GM12878 (cell line): ENCODE measurements at regions not wholly inside any gene's neighbourhood (a gene's known extent, or its start where the extent isn't known, plus 50 kb on each side); places are given as distances from the start of the nearest gene placed in this dataset.

Experiments
- ATAC-seq: fragments of 200-7000 bp; cut with Tn5 transposase; 3 replicates; pipeline ENCODE4 v1.9.1; 2020; ENCODE audit warnings: mild to moderate bottlenecking, moderate library complexity
- BruUV-seq: library from RNA; stranded (reverse); fragments of 400-500 nt; replicated peaks from 2 replicates; lab custom pipeline; 2021; lab: Mats Ljungman, UMichigan
- CTCF ChIA-PET: fragments of 300-600 bp; sonication (Branson Sonifier 250); formaldehyde crosslinking; extraction: SDS; loops from one replicate; lab custom pipeline; 2021; ENCODE audit warnings: inconsistent platforms; lab: Yijun Ruan, JAX
- POLR2A ChIA-PET: fragments of 350-600 bp; formaldehyde crosslinking; extraction: SDS; loops from one replicate; lab custom pipeline; 2021; ENCODE audit warnings: inconsistent platforms; lab: Charles Lee
- RAD21 ChIA-PET: fragments of 300-600 bp; sonication (Branson Sonifier 250); formaldehyde crosslinking; loops from one replicate; lab custom pipeline; 2023; ENCODE audit warnings: antibody characterized with exemption; ENCODE audit not compliant: unreplicated experiment; lab: Charles Lee
- SMC1A ChIA-PET: fragments of 300-600 bp; sonication (Branson Sonifier 250); formaldehyde crosslinking; loops from one replicate; lab custom pipeline; 2023; ENCODE audit not compliant: unreplicated experiment, uncharacterized antibody; lab: Charles Lee
- DNase-seq: peaks from one replicate; pipeline ENCODE4 v3.0.0-alpha.2; 2011; ENCODE audit warnings: low read depth, low spot score
- FAIRE-seq: peaks from 3 replicates; lab custom pipeline; 2011; peaks lifted over from hg19 to GRCh38; lab: Jason Lieb, UNC
- H2AFZ ChIP-seq: 2 replicates; pipeline ENCODE4 v1.6.0; 2011; ENCODE audit warnings: low read depth, low read length, control low read depth; ENCODE audit not compliant: control insufficient read depth
- H3K27ac ChIP-seq: 2 replicates; pipeline ENCODE4 v1.5.1; 2011; ENCODE audit warnings: control low read depth; ENCODE audit not compliant: control insufficient read depth, insufficient read depth
- H3K27me3 ChIP-seq, 2 experiments: replicated peaks in 1 of 2; 2 replicates each; pipeline versions ENCODE4 v1.6.0 to v1.6.1; 2011; ENCODE audit warnings: low read length in 1 of 2; ENCODE audit not compliant: control insufficient read depth in 2 of 2, insufficient read depth in 2 of 2
- H3K36me3 ChIP-seq, 2 experiments: 2 replicates each; pipeline ENCODE4 v1.5.1; 2011; ENCODE audit warnings: low read length in 1 of 2; ENCODE audit not compliant: control insufficient read depth in 2 of 2, insufficient read depth in 2 of 2
- H3K4me1 ChIP-seq: 2 replicates; pipeline ENCODE4 v1.6.1; 2011; ENCODE audit warnings: mild to moderate bottlenecking, low read length, moderate library complexity, mixed read lengths; ENCODE audit not compliant: control insufficient read depth, insufficient read depth
- H3K4me2 ChIP-seq: 2 replicates; pipeline ENCODE4 v1.6.0; 2011; ENCODE audit warnings: control low read depth; ENCODE audit not compliant: control insufficient read depth, insufficient read depth
- H3K4me3 ChIP-seq: fragments of 200-600 bp; sonication (generic); 2 replicates; pipeline ENCODE4 v1.5.1; 2016
- H3K79me2 ChIP-seq: 2 replicates; pipeline ENCODE4 v1.6.0; 2011; ENCODE audit warnings: low read length; ENCODE audit not compliant: control insufficient read depth, insufficient read depth
- H3K9ac ChIP-seq: 2 replicates; pipeline ENCODE4 v1.8.0; 2011; ENCODE audit warnings: low read length, control low read depth, mixed read lengths; ENCODE audit not compliant: control insufficient read depth, insufficient read depth
- H3K9me3 ChIP-seq: replicated peaks from 3 replicates; pipeline ENCODE4 v1.5.1; 2011; ENCODE audit warnings: mild to moderate bottlenecking, low read length; ENCODE audit not compliant: control insufficient read depth, insufficient read depth
- H4K20me1 ChIP-seq: 2 replicates; pipeline ENCODE4 v1.6.0; 2011; ENCODE audit not compliant: control insufficient read depth, insufficient read depth
- BHLHE40 ChIP-seq, 2 experiments: fragments of 450-650 bp in 1 of 2; IDR thresholded peaks; 2 replicates each; pipeline ENCODE4 v1.6.1; 2011 to 2017; ENCODE audit warnings: low read depth in 2 of 2, borderline replicate concordance in 1 of 2, improper control_type of control experiment in 1 of 2, low read length in 1 of 2, mild to moderate bottlenecking in 1 of 2
- CBFB ChIP-seq: IDR thresholded peaks from 2 replicates; pipeline ENCODE4 v1.6.1; 2016; ENCODE audit warnings: antibody characterized with exemption, low read depth
- CBX3 ChIP-seq: fragments of 200-600 bp; sonication (generic); IDR thresholded peaks from 2 replicates; pipeline ENCODE4 v1.6.1; 2016; ENCODE audit warnings: low read depth, borderline replicate concordance
- CHD2 ChIP-seq: IDR thresholded peaks from 2 replicates; pipeline ENCODE4 v1.6.1; 2011; ENCODE audit warnings: low read depth, low read length, improper control_type of control experiment, borderline replicate concordance
- NFYA ChIP-seq: IDR thresholded peaks from 2 replicates; pipeline ENCODE4 v1.6.1; 2011; ENCODE audit warnings: low read depth, mild to moderate bottlenecking, low read length, improper control_type of control experiment, borderline replicate concordance
- PML ChIP-seq: IDR thresholded peaks from 2 replicates; pipeline ENCODE4 v1.6.1; 2012; ENCODE audit warnings: low read length, inconsistent platforms
- SIX5 ChIP-seq: IDR thresholded peaks from 2 replicates; pipeline ENCODE4 v1.6.1; 2011; ENCODE audit warnings: mild to moderate bottlenecking, low read depth, low read length, moderate library complexity; ENCODE audit not compliant: severe bottlenecking
- SMAD1 ChIP-seq: fragments of 450-650 bp; IDR thresholded peaks from 2 replicates; pipeline ENCODE4 v1.6.1; 2018; ENCODE audit warnings: mild to moderate bottlenecking, low read depth; ENCODE audit not compliant: partially characterized antibody
- SREBF1 ChIP-seq: IDR thresholded peaks from 2 replicates; pipeline ENCODE4 v1.6.1; 2012; ENCODE audit warnings: mild to moderate bottlenecking, low read length
- WGBS: methylation state at CpG from one replicate; pipeline ENCODE4 v1.1.6; 2016; ENCODE audit warnings: low lambda C conversion rate; ENCODE audit not compliant: insufficient replicate concordance, insufficient coverage; ENCODE audit errors: missing lambda C conversion rate; 5-methylcytosine and 5-hydroxymethylcytosine counted together
- in situ Hi-C: fragments of 300-500 bp; cut with MboI; formaldehyde crosslinking; loops from 9 replicates; pipeline ENCODE4 v1.14.3; 2018; ENCODE audit warnings: mixed read lengths
- intact Hi-C: fragments of 100-400 bp; cut with micrococcal nuclease; formaldehyde crosslinking; loops from one replicate; pipeline ENCODE4 v1.14.2; 2022; ENCODE audit not compliant: unreplicated experiment
- TF ChIP-seq, protein P1 (sequence below): fragments of 450-650 bp; formaldehyde crosslinking; IDR thresholded peaks from 2 replicates; pipeline ENCODE4 v1.4.0; 2022; ENCODE audit warnings: mild to moderate bottlenecking, moderate library complexity
- TF ChIP-seq, protein P2 (sequence below): fragments of 450-650 bp; IDR thresholded peaks from 2 replicates; pipeline ENCODE4 v1.6.1; 2017; ENCODE audit warnings: mild to moderate bottlenecking, moderate library complexity

DNA sequence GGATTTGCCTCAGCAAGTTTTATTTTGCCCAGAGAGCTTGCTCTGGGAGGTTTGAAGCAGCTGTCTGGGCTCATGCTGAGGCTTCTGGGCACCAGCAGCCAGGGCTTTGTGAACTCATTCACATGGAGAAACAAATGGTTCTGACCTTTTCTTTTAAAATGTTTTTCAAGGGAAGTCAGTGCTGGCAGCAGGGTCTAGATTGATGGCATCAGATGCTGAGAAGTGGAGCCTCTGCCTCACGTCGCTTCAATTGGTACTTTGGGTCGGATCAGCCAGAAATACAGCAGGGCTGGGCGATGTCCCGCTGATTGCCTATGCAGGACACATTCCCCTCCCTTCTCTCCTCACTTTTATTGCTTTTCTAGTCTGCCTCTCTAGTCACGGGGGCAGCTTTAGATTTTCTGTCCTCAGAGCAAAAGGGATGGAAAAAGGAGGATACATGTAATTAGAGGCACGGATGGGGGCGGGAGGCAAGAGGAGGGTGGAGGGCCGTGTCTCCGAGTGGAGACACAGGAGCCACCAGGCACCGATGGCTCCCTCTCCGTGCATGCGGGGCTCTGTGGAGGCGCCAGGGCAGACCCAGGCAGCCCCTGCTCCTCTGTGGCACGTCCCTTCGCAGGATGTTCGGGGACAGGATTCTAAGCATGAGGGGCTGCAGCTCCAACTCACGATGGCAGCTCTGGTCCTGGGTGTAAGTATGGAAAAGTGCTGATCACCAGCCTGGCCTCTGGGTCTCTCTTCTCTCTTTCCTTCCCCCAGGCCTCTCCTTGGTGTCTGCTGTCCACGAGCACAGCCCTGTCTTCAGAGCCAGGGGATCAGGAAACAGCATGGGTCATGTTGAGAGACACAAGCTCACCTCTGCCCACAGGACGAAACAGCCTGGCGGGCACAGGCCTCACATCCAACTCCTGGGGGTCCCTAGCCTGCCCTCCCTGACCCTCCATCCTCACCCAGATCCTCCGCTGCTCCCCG lies 116.1 kb downstream of the FAM43A start:
- WGBS, result 46% methylated on average over 23 of the region's 23 CpGs
- SMC1A ChIA-PET, result no interaction called here
- FAIRE-seq (no peak), ATAC-seq (no peak), DNase-seq (no peak)
- in situ Hi-C loops, result no loop called here
- H3K36me3 ChIP-seq, result no peaks in the 10 kb centered on the region
- no peak overlapping the region for H2AFZ ChIP-seq
- no peak overlapping the region for H3K4me2 ChIP-seq
- H3K9ac ChIP-seq, result no peak overlapping the region
- POLR2A ChIA-PET, result no interaction called here
- H3K79me2 ChIP-seq, result no peaks in the 10 kb centered on the region
- no peaks in the 10 kb centered on the region; the same call in 2 of the 3 replicates for H3K9me3 ChIP-seq
- no peak overlapping the region for H3K27ac ChIP-seq
- intact Hi-C loops, result no loop called here
- peaks cover 3 to 9% of the 10 kb centered on the region in 2 experiments; a peak in 3 of 4 replicates for H3K27me3 ChIP-seq
- RAD21 ChIA-PET, result no interaction called here
- no peak overlapping the region for H3K4me3 ChIP-seq
- CTCF ChIA-PET, result no interaction called here
- no TSS peak for BruUV-seq
- H3K4me1 ChIP-seq, result no peaks in the 10 kb centered on the region
- no peaks in the 10 kb centered on the region for H4K20me1 ChIP-seq
- TF ChIP-seq, protein P1, sequence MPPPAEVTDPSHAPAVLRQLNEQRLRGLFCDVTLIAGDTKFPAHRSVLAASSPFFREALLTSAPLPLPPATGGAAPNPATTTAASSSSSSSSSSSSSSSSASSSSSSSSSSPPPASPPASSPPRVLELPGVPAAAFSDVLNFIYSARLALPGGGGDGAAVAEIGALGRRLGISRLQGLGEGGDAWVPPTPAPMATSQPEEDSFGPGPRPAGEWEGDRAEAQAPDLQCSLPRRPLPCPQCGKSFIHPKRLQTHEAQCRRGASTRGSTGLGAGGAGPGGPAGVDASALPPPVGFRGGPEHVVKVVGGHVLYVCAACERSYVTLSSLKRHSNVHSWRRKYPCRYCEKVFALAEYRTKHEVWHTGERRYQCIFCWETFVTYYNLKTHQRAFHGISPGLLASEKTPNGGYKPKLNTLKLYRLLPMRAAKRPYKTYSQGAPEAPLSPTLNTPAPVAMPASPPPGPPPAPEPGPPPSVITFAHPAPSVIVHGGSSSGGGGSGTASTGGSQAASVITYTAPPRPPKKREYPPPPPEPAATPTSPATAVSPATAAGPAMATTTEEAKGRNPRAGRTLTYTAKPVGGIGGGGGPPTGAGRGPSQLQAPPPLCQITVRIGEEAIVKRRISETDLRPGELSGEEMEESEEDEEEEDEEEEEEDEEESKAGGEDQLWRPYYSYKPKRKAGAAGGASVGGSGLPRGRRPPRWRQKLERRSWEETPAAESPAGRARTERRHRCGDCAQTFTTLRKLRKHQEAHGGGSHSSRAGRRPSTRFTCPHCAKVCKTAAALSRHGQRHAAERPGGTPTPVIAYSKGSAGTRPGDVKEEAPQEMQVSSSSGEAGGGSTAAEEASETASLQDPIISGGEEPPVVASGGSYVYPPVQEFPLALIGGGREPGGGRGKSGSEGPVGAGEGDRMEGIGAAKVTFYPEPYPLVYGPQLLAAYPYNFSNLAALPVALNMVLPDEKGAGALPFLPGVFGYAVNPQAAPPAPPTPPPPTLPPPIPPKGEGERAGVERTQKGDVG, result no peak
- TF ChIP-seq BHLHE40 (IDR thresholded peaks at IDR 0.05; ENCODE audit: borderline replicate concordance in 1 of 2, low read depth in 2 of 2, low read length in 1 of 2), result no peak
- TF ChIP-seq, protein P2, sequence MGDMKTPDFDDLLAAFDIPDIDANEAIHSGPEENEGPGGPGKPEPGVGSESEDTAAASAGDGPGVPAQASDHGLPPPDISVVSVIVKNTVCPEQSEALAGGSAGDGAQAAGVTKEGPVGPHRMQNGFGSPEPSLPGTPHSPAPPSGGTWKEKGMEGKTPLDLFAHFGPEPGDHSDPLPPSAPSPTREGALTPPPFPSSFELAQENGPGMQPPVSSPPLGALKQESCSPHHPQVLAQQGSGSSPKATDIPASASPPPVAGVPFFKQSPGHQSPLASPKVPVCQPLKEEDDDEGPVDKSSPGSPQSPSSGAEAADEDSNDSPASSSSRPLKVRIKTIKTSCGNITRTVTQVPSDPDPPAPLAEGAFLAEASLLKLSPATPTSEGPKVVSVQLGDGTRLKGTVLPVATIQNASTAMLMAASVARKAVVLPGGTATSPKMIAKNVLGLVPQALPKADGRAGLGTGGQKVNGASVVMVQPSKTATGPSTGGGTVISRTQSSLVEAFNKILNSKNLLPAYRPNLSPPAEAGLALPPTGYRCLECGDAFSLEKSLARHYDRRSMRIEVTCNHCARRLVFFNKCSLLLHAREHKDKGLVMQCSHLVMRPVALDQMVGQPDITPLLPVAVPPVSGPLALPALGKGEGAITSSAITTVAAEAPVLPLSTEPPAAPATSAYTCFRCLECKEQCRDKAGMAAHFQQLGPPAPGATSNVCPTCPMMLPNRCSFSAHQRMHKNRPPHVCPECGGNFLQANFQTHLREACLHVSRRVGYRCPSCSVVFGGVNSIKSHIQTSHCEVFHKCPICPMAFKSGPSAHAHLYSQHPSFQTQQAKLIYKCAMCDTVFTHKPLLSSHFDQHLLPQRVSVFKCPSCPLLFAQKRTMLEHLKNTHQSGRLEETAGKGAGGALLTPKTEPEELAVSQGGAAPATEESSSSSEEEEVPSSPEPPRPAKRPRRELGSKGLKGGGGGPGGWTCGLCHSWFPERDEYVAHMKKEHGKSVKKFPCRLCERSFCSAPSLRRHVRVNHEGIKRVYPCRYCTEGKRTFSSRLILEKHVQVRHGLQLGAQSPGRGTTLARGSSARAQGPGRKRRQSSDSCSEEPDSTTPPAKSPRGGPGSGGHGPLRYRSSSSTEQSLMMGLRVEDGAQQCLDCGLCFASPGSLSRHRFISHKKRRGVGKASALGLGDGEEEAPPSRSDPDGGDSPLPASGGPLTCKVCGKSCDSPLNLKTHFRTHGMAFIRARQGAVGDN, result no peak
- TF ChIP-seq CBFB, result no peak
- no peak for TF ChIP-seq NFYA
- no peak for TF ChIP-seq SREBF1
- no peak for TF ChIP-seq SIX5
- TF ChIP-seq CHD2, result no peak
- TF ChIP-seq CBX3, result no peak
- TF ChIP-seq SMAD1, result no peak
- no peak for TF ChIP-seq PML
